SJCRH30 (cell line): ENCODE measurements at regions not wholly inside any gene's neighbourhood (a gene's known extent, or its start where the extent isn't known, plus 50 kb on each side); places are given as distances from the start of the nearest gene placed in this dataset.

Experiments used
- DNase-seq, 2 experiments: peaks; one replicate each; pipeline ENCODE4 v3.0.0-alpha.2; 2015 to 2020
- H3K27ac ChIP-seq: fragments of 250-450 bp; sonication (Bioruptor Pico); 2 replicates; pipeline ENCODE4 v1.5.1; 2020; ENCODE audit warnings: mild to moderate bottlenecking, moderate library complexity
- H3K27me3 ChIP-seq: fragments of 250-450 bp; sonication (Bioruptor Pico); 2 replicates; pipeline ENCODE4 v1.5.1; 2020; ENCODE audit warnings: mild to moderate bottlenecking, moderate library complexity
- H3K36me3 ChIP-seq: fragments of 250-450 bp; sonication (Bioruptor Pico); 2 replicates; pipeline ENCODE4 v1.5.1; 2020; ENCODE audit warnings: mild to moderate bottlenecking, moderate library complexity
- H3K4me1 ChIP-seq: fragments of 250-450 bp; sonication (Bioruptor Pico); 2 replicates; pipeline ENCODE4 v1.5.1; 2020; ENCODE audit warnings: mild to moderate bottlenecking, moderate library complexity
- H3K4me3 ChIP-seq: fragments of 250-450 bp; sonication (Bioruptor Pico); 2 replicates; pipeline ENCODE4 v1.5.1; 2020; ENCODE audit warnings: mild to moderate bottlenecking, moderate library complexity
- H3K9me3 ChIP-seq: fragments of 250-450 bp; sonication (Bioruptor Pico); replicated peaks from 2 replicates; pipeline ENCODE4 v1.5.1; 2020; ENCODE audit warnings: mild to moderate bottlenecking, moderate library complexity

DNA sequence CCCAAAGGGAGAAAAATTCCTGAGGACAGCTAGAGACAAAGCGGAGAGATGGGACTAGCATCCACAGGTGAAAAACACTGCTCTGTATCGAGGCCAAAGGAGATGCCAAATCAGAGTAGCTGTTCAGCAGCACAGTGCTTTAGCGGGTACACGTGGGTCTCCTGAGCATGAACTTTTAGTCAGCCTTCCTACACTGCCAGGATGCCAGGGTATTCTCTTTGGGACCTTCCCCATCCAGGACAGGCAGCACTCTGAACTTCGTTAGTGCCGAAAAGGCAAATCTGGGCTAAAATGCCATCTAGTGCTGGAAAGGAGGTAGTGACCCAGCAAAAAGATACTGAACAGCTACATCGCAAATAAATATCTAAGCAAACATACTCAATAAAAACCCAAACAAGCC, 64.9 kb downstream of the C6orf58 start:
- no peak overlapping the region for H3K4me3 ChIP-seq
- H3K27ac ChIP-seq: no peak overlapping the region
- no peaks in the 10 kb centered on the region for H3K27me3 ChIP-seq
- no peaks in the 10 kb centered on the region for H3K4me1 ChIP-seq
- DNase-seq: peak; percentile 15 to 50
- no peaks in the 10 kb centered on the region for H3K9me3 ChIP-seq
- no peaks in the 10 kb centered on the region for H3K36me3 ChIP-seq
